Fibroblast of skin of scalp (primary cell): ENCODE measurements at regions not wholly inside any gene's neighbourhood (a gene's known extent, or its start where the extent isn't known, plus 50 kb on each side); places are given as distances from the start of the nearest gene placed in this dataset.

Experiments used
- DNase-seq: peaks from one replicate; pipeline ENCODE4 v3.0.0-alpha.2; 2013

GRCh38 chr7:3196629-3197400, 104.2 kb upstream of the SDK1 start:
- no peak for DNase-seq

- DNase-seq = no peak
Observed at GRCh38 chr7:3197567-3198213, 103.4 kb upstream of the SDK1 start.

GRCh38 chr7:3198316-3198715, 102.7 kb upstream of the SDK1 start:
- DNase-seq = no peak

- DNase-seq = peak; percentile 33
Observed at GRCh38 chr7:3200504-3200903, 100.5 kb upstream of the SDK1 start.

DNA sequence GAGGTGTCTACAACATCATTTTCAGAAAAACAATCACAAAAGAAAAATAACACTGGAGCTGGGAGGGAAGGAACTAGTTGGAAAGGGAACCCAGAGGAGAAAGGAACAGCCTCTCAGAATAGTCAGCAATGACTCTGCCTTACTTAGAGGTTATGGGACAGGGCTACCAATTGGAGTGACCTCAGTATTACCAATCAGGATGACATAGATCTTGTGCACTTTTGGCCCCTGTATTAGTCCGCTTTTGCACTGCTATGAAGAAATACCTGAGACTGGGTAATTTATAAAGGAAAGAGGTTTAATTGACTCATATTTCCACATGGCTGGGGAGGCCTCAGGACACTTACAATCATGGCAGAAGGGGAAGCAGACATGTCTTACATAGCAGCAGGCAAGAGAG, 99.7 kb upstream of the SDK1 start:
- no peak for DNase-seq

- DNase-seq = no peak
Observed at GRCh38 chr7:3201937-3202710, 98.9 kb upstream of the SDK1 start.

DNA sequence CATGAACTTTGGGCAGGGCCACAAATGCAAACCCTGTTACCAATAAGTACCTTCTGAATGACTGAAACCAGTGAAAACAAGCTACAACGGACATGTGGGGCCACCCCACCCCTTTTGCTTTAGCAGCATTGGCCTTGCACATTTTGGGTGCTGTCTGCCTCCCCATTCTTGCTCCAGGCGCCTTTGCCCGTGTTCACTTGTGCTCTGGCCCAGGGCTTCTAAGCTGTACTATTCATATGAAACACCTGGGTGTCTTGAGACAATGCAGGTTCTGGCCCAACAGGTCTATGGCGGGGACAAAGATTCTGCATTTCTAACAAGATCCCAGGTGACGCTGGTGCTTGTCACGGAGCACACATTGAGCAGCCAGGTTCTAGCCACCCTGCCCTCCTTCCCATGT, 96.5 kb upstream of the SDK1 start:
- DNase-seq = no peak

DNA sequence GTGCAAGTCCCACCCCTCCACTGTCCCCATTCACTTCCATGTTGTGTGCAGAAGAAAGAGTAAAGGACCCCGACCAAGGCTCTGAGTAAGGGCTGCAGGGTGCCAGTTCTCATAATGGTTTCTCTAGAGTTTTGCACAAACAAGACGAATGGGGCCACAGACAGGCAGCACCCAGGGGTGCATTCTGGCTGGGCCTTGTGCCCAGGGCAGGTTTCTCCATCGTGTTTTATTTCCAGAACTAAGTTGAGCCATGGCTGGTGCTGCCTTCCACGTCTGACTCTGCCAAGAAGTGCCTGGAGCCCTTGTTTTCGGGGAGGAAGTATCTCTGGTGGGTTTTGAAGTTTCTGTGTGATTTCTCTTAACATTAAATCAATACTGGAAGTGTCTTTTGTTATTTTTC, 95.0 kb upstream of the SDK1 start:
- DNase-seq = no peak

GRCh38 chr7:3206771-3207191, 94.3 kb upstream of the SDK1 start:
- no peak for DNase-seq

- no peak for DNase-seq
Observed at GRCh38 chr7:3207387-3207902, 93.6 kb upstream of the SDK1 start.

DNA sequence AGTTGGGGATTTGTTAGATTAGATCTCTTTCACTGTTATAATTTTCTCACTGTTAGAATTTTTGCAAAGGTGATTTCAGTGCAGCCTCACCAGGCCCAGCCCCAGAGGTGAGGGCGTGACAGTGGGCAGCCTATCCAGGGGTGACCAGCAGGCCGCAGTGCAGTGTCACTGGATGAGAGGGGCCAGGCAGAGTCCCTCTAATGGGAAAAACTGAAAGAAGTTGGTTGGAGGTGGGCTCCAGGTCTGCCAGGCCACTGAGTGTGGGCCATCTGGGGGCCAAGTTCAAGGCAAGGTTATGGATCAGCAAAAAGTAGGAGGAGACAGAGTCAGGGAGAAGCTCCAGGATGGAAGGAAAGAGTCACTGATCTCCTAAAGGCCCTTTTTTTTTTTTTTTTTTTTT, 90.5 kb upstream of the SDK1 start:
- no peak for DNase-seq

GRCh38 chr7:3214090-3214413, 87.0 kb upstream of the SDK1 start:
- no peak for DNase-seq

GRCh38 chr7:3215624-3216585, 85.1 kb upstream of the SDK1 start:
- DNase-seq = no peak

- no peak for DNase-seq
Observed at GRCh38 chr7:3217166-3217565, 83.9 kb upstream of the SDK1 start.

- no peak for DNase-seq
Observed at GRCh38 chr7:3218411-3219225, 82.4 kb upstream of the SDK1 start.

DNA sequence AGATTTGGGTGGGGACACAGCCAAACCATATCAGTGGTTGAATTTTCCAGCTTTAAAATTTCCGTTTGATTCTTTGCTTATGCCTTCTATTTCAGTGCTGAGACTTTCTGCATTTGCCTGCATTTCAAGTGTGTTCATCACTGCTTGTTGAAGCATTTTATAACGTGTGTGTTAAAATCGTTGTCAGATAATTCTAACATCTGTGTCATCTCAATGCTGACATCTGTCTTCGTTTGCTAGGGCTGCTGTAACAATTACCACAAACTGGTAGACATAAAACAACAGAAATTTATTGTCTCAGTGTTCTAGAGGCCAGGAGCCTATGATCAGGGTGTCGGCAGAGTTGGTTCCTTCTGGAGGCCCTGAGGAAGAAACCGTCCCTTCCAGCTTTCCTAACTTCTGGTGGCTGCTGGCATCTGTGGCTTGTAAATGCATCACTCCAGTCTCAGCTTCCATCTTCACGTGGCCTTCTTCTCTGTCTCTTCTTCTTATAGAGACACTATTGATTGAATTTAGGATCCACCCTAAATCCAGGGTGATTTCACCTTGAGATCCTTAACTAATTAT, 71.1 kb upstream of the SDK1 start:
- no peak for DNase-seq

DNA sequence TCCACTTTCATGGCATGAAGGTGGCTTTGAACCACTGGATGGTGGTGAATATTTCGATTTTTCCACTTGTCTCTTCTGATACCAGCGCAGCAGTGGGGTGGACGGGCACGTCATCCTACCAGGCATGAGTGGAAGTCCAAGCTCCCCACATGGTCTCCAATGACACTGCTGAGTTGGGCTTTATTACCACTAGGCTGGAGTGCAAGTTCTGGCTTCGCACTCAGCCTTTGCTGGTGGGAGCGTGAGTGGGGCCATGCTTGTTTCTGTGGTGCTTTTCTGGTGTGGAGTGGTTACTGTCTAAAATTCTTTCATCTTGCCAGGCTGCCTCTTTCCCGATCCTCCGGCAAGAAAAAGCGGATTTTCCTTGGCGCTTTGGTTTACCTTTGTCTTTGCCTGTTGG, 70.1 kb upstream of the SDK1 start:
- no peak for DNase-seq

GRCh38 chr7:3232228-3232627, 68.8 kb upstream of the SDK1 start:
- DNase-seq = peak; percentile 82

DNA sequence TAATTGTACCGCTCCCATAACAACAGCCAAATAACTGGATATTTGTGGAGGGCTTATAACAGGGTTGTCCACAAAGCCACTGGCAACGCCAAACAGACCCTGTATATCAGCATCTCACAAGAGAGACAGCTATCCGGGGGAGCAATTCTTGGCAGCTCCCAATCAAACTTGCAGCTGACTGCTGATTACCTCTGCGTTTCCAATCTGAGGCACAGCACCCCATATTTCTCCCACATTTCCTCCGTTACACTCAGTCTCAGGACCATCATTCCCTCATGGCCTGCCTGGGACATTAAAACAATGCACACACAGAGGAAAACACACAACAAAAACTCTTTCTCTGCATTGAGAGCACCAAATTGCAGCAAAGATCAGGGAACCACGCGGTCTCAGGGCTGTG, 67.8 kb upstream of the SDK1 start:
- no peak for DNase-seq

DNA sequence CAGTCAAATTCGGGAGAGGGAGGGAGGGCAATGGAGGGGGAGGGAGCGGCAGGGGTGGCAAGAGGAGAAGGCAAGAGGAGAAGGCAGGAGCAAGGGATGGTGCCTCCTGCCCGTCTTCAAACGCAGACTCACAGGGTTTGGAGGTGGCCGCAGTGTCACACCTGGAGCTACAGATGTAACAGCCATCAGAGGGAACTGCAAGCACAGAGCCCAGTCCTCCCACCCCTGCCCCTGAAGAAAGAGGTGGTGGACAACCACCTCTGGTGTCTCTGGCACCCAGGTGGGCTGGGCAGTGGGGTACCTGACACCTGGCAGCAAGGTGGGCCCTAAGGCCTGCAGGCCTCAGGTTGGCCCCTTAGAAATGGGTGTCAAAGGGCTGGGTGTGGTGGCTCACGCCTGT, 67.0 kb upstream of the SDK1 start:
- DNase-seq = no peak

DNA sequence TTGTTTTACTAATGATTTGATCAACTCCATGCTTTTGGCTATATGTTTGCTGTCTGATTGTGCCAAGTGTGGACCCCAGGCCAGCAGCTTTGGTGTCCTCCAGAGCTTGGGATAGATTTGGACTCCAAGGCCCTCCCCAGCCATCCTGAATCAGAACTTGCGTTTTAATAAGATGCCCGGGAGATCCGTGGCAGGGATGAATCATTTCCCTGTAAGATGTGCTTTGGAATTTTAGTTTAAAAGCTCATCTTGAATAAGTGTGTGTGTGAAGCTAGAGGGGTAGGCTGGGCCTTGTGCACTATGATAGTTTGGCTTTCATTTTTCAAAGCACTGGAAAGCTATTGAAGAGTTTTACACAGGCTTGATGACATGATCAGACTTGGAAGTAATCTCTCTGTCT, 66.2 kb upstream of the SDK1 start:
- DNase-seq = no peak
